AG09309 (cell line): ENCODE measurements at regions not wholly inside any gene's neighbourhood (a gene's known extent, or its start where the extent isn't known, plus 50 kb on each side); places are given as distances from the start of the nearest gene placed in this dataset.

Source experiments
- DNase-seq: peaks from one replicate; pipeline ENCODE4 v3.0.0-alpha.2; 2010; ENCODE audit warnings: low read depth
- H3K4me3 ChIP-seq: 2 replicates; pipeline ENCODE4 v1.5.1; 2011; ENCODE audit warnings: mild to moderate bottlenecking, low read depth, low read length, moderate library complexity; ENCODE audit not compliant: control insufficient read depth
- TF ChIP-seq, protein P1 (sequence below): IDR thresholded peaks from 2 replicates; pipeline ENCODE4 v1.5.1; 2011; ENCODE audit warnings: mild to moderate bottlenecking, low read depth, low read length, inconsistent platforms; ENCODE audit not compliant: insufficient read depth, control insufficient read depth; ENCODE audit errors: missing control alignments

DNA sequence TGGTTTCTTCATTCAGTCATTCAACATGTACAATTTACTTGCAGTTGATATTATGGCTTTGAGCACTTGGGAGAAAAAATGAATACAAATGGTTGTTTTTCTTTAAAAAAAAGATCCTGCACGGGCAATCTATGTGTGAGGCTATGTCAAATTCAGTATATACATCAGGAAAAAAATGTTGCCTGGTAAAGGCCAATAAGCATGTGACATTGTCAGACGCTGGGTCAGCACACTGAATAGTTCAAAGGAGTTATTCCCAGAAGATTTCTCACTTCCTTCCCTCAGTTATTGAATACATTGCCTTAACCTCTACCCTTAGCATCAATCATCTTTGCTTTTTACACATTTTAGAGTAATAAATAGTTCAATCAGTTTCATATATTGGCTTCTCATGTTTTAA lies 319.2 kb downstream of the NUAK1 start:
- TF ChIP-seq, protein P1, sequence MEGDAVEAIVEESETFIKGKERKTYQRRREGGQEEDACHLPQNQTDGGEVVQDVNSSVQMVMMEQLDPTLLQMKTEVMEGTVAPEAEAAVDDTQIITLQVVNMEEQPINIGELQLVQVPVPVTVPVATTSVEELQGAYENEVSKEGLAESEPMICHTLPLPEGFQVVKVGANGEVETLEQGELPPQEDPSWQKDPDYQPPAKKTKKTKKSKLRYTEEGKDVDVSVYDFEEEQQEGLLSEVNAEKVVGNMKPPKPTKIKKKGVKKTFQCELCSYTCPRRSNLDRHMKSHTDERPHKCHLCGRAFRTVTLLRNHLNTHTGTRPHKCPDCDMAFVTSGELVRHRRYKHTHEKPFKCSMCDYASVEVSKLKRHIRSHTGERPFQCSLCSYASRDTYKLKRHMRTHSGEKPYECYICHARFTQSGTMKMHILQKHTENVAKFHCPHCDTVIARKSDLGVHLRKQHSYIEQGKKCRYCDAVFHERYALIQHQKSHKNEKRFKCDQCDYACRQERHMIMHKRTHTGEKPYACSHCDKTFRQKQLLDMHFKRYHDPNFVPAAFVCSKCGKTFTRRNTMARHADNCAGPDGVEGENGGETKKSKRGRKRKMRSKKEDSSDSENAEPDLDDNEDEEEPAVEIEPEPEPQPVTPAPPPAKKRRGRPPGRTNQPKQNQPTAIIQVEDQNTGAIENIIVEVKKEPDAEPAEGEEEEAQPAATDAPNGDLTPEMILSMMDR, result no peak
- no peak overlapping the region for H3K4me3 ChIP-seq
- no peak for DNase-seq

GRCh38 chr12:105820429-105821125 lies 318.2 kb downstream of the NUAK1 start:
- TF ChIP-seq, protein P1, result no peak
- DNase-seq, result peak; percentile 76
- no peak overlapping the region for H3K4me3 ChIP-seq

GRCh38 chr12:105822131-105823105 lies 316.3 kb downstream of the NUAK1 start:
- DNase-seq, result peak; percentile 14
- TF ChIP-seq, protein P1, result no peak
- no peak overlapping the region for H3K4me3 ChIP-seq

- no peak overlapping the region for H3K4me3 ChIP-seq
- no peak for DNase-seq
- TF ChIP-seq, protein P1, result no peak
These were observed 314.9 kb downstream of the NUAK1 start for GRCh38 chr12:105823810-105824209.

- H3K4me3 ChIP-seq, result no peak overlapping the region
- TF ChIP-seq, protein P1, result no peak
- DNase-seq, result no peak
These were observed 313.6 kb downstream of the NUAK1 start for GRCh38 chr12:105825141-105825540.

DNA sequence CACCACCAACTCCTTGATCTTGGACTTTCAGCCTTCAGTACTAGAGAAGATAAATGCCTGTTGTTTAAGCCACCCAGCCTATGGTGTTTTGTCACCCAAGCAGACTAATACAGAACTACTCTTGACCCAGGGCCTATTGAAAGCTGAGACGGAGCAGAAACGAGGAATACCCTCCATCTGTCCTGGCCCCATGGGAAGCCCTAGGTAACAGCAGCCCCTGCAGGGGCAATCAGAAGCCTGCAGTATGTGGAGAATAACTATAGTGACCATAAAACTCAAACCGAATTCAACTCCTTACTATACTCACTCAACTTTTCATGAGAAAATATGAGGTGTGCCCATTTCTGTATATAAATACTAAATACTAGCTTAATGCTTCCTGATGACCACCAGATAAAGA lies 307.4 kb downstream of the NUAK1 start:
- DNase-seq, result no peak
- TF ChIP-seq, protein P1, result no peak
- H3K4me3 ChIP-seq, result no peak overlapping the region
